ENCODE measurements at regions not wholly inside any gene's neighbourhood (a gene's known extent, or its start where the extent isn't known, plus 50 kb on each side); places are given as distances from the start of the nearest gene placed in this dataset.

GRCh38 chr2:221335219-221335752 lies 236.8 kb downstream of the EPHA4 start:
- no peak for TF ChIP-seq CTCF (IDR thresholded peaks at IDR 0.05; ENCODE audit: insufficient read depth, low read depth, low read length)
- no peak overlapping the region for H3K4me3 ChIP-seq (ENCODE audit: low read depth, low read length)

GRCh38 chr2:221336967-221337366 lies 235.1 kb downstream of the EPHA4 start:
- no peak overlapping the region for H3K4me3 ChIP-seq (ENCODE audit: low read depth, low read length)
- no peak for DNase-seq (ENCODE audit: low read depth)
- TF ChIP-seq CTCF (IDR thresholded peaks at IDR 0.05; ENCODE audit: insufficient read depth, low read depth, low read length), result no peak

More at GRCh38 chr2:221335219-221335752, 236.8 kb downstream of the EPHA4 start:
- no peak for DNase-seq (ENCODE audit: low read depth)

GRCh38 chr2:221337957-221338685 lies 234.0 kb downstream of the EPHA4 start:
- no peak for DNase-seq (ENCODE audit: low read depth)
- TF ChIP-seq CTCF (IDR thresholded peaks at IDR 0.05; ENCODE audit: insufficient read depth, low read depth, low read length), result no peak
- H3K4me3 ChIP-seq (ENCODE audit: low read depth, low read length), result no peak overlapping the region

GRCh38 chr2:221342388-221342787 lies 229.7 kb downstream of the EPHA4 start:
- H3K4me3 ChIP-seq (ENCODE audit: low read depth, low read length), result no peak overlapping the region
- TF ChIP-seq CTCF (IDR thresholded peaks at IDR 0.05; ENCODE audit: insufficient read depth, low read depth, low read length), result no peak
- DNase-seq (ENCODE audit: low read depth), result no peak

- no peak for DNase-seq (ENCODE audit: low read depth)
- TF ChIP-seq CTCF (IDR thresholded peaks at IDR 0.05; ENCODE audit: insufficient read depth, low read depth, low read length), result no peak
These were observed 228.6 kb downstream of the EPHA4 start for GRCh38 chr2:221343524-221343923.

GRCh38 chr2:221345516-221345915 lies 226.6 kb downstream of the EPHA4 start:
- H3K4me3 ChIP-seq (ENCODE audit: low read depth, low read length), result no peak overlapping the region
- no peak for DNase-seq (ENCODE audit: low read depth)
- TF ChIP-seq CTCF (IDR thresholded peaks at IDR 0.05; ENCODE audit: insufficient read depth, low read depth, low read length), result no peak

More at GRCh38 chr2:221343524-221343923, 228.6 kb downstream of the EPHA4 start:
- H3K4me3 ChIP-seq (ENCODE audit: low read depth, low read length), result no peak overlapping the region
